Neural progenitor cell (in vitro differentiated cells): ENCODE measurements at regions not wholly inside any gene's neighbourhood (a gene's known extent, or its start where the extent isn't known, plus 50 kb on each side); places are given as distances from the start of the nearest gene placed in this dataset.

ENCODE experiments used
- DNase-seq: peaks from one replicate; pipeline ENCODE4 v3.0.0-alpha.2; 2016; ENCODE audit warnings: low spot score
- H2AFZ ChIP-seq: fragments of 200-600 bp; sonication (generic); replicated peaks from 2 replicates; pipeline ENCODE4 v1.6.1; 2016; ENCODE audit warnings: antibody characterized with exemption
- H3F3A ChIP-seq: fragments of 200-600 bp; sonication (generic); 2 replicates; pipeline ENCODE4 v1.6.1; 2016; ENCODE audit warnings: antibody characterized with exemption, low read depth
- H3K27ac ChIP-seq: fragments of 200-600 bp; sonication (generic); 2 replicates; pipeline ENCODE4 v1.5.1; 2016; ENCODE audit warnings: mild to moderate bottlenecking
- H3K27me3 ChIP-seq: fragments of 200-600 bp; sonication (generic); 2 replicates; pipeline ENCODE4 v1.6.1; 2016; ENCODE audit warnings: mild to moderate bottlenecking, moderate library complexity
- H3K36me3 ChIP-seq: fragments of 200-600 bp; sonication (generic); 2 replicates; pipeline ENCODE4 v1.5.1; 2016
- H3K4me1 ChIP-seq: fragments of 200-600 bp; sonication (generic); 2 replicates; pipeline ENCODE4 v1.6.1; 2016; ENCODE audit warnings: mixed run types
- H3K4me2 ChIP-seq: fragments of 200-600 bp; sonication (generic); 2 replicates; pipeline ENCODE4 v1.6.1; 2016
- H3K4me3 ChIP-seq: fragments of 200-600 bp; sonication (generic); 2 replicates; pipeline ENCODE4 v1.5.1; 2016
- H3K79me2 ChIP-seq: fragments of 200-600 bp; sonication (generic); 2 replicates; pipeline ENCODE4 v1.6.1; 2016; ENCODE audit warnings: low read depth
- H3K9ac ChIP-seq: fragments of 200-600 bp; sonication (generic); 2 replicates; pipeline ENCODE4 v1.6.1; 2016
- H3K9me3 ChIP-seq: fragments of 200-600 bp; sonication (generic); 2 replicates; pipeline ENCODE4 v1.5.1; 2016; ENCODE audit warnings: low read depth
- H4K20me1 ChIP-seq: fragments of 200-600 bp; sonication (generic); 2 replicates; pipeline ENCODE4 v1.6.1; 2016; ENCODE audit warnings: low read depth
- H3K27ac Mint-ChIP-seq: 3 replicates; pipeline ENCODE4 v1.8.0; 2021; ENCODE audit warnings: mixed read lengths
- H3K27me3 Mint-ChIP-seq: 2 replicates; pipeline ENCODE4 v1.8.0; 2022; ENCODE audit warnings: low read depth, mild to moderate bottlenecking, inconsistent platforms, moderate library complexity, mixed read lengths; ENCODE audit not compliant: insufficient read depth
- H3K36me3 Mint-ChIP-seq: 3 replicates; pipeline ENCODE4 v1.8.0; 2021; ENCODE audit warnings: mixed read lengths
- H3K4me1 Mint-ChIP-seq: 3 replicates; pipeline ENCODE4 v1.8.0; 2021; ENCODE audit warnings: mixed read lengths
- H3K4me3 Mint-ChIP-seq: 3 replicates; pipeline ENCODE4 v1.8.0; 2021; ENCODE audit warnings: mild to moderate bottlenecking, moderate library complexity, mixed read lengths
- H3K9me3 Mint-ChIP-seq: 3 replicates; pipeline ENCODE4 v1.8.0; 2020; ENCODE audit warnings: mixed read lengths
- EZH2 ChIP-seq: fragments of 200-600 bp; sonication (generic); IDR thresholded peaks from 2 replicates; pipeline ENCODE4 v1.6.1; 2017; ENCODE audit warnings: antibody characterized with exemption, mild to moderate bottlenecking, moderate library complexity
- EZH2phosphoT487 ChIP-seq: fragments of 200-600 bp; sonication (generic); IDR thresholded peaks from 2 replicates; pipeline ENCODE4 v1.6.1; 2017; ENCODE audit warnings: antibody characterized with exemption
- TF ChIP-seq, protein P1 (sequence below): fragments of 200-600 bp; sonication (generic); IDR thresholded peaks from 2 replicates; pipeline ENCODE4 v1.5.1; 2017; ENCODE audit warnings: antibody characterized with exemption, mild to moderate bottlenecking

DNA sequence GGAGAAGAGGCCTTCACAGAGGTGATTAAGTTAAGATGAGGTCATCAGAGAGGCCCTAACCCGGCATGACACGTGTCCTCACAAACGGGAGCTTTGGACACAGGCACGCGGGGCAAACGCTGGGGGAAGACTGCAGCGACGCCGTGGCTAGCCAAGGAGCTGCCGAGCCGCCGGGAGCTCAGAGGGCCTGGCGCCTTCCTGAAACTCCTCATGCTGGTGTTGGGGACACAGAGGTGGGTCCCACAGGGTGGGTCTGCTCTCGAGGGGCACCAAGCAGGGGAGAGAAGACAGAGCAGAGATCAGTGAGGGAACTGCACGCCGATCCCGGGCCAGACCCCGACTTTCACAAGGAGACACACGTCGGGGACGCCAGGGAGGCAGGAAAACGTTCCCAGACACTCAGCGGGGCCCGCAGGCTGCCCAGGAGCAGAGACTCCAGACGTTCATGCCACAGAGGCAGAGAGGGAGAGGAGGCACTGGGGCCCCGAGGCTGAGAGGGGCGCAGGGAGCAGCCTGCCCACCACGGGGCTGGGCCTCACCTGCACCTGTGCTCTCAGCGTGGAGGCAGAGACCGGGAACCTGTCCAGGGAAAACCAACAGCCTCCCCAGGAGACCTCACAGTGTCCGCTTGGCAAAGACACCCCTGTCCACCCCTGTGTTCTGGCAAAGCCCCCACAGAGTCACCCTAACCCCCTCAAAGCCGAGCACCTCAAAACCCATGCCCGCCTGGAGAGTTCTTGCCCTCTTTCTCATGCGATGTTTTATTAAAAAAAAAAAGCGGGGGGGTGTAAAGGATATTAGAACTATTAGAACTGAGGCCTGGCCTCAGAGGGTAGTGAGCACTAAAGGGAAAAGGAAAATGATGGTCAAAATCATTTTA, 103.8 kb downstream of the PDGFA start:
- DNase-seq, result no peak
- Histone ChIP-seq H3K9me3 (no peaks in the 10 kb centered on the region), H2AFZ (no peak overlapping the region), H3K4me2 (no peak overlapping the region), H3K36me3 (no peaks in the 10 kb centered on the region), H3F3A (no peaks in the 10 kb centered on the region), H3K4me3 (no peak overlapping the region), H4K20me1 (no peaks in the 10 kb centered on the region), H3K9ac (no peak overlapping the region), H3K79me2 (no peaks in the 10 kb centered on the region), H3K27ac (no peak overlapping the region), H3K27me3 (no peaks in the 10 kb centered on the region), H3K4me1 (no peaks in the 10 kb centered on the region)
- peaks cover 10% of the 10 kb centered on the region for H3K9me3 Mint-ChIP-seq
- H3K27ac Mint-ChIP-seq, result no peak overlapping the region
- H3K4me3 Mint-ChIP-seq, result no peak overlapping the region
- TF ChIP-seq, protein P1, sequence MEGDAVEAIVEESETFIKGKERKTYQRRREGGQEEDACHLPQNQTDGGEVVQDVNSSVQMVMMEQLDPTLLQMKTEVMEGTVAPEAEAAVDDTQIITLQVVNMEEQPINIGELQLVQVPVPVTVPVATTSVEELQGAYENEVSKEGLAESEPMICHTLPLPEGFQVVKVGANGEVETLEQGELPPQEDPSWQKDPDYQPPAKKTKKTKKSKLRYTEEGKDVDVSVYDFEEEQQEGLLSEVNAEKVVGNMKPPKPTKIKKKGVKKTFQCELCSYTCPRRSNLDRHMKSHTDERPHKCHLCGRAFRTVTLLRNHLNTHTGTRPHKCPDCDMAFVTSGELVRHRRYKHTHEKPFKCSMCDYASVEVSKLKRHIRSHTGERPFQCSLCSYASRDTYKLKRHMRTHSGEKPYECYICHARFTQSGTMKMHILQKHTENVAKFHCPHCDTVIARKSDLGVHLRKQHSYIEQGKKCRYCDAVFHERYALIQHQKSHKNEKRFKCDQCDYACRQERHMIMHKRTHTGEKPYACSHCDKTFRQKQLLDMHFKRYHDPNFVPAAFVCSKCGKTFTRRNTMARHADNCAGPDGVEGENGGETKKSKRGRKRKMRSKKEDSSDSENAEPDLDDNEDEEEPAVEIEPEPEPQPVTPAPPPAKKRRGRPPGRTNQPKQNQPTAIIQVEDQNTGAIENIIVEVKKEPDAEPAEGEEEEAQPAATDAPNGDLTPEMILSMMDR, result no peak
- no peak for TF ChIP-seq EZH2
- no peak for TF ChIP-seq EZH2phosphoT487
- peaks cover 2% of the 10 kb centered on the region for H3K36me3 Mint-ChIP-seq
- H3K4me1 Mint-ChIP-seq, result no peaks in the 10 kb centered on the region
- H3K27me3 Mint-ChIP-seq, result peaks cover 9% of the 10 kb centered on the region

DNA sequence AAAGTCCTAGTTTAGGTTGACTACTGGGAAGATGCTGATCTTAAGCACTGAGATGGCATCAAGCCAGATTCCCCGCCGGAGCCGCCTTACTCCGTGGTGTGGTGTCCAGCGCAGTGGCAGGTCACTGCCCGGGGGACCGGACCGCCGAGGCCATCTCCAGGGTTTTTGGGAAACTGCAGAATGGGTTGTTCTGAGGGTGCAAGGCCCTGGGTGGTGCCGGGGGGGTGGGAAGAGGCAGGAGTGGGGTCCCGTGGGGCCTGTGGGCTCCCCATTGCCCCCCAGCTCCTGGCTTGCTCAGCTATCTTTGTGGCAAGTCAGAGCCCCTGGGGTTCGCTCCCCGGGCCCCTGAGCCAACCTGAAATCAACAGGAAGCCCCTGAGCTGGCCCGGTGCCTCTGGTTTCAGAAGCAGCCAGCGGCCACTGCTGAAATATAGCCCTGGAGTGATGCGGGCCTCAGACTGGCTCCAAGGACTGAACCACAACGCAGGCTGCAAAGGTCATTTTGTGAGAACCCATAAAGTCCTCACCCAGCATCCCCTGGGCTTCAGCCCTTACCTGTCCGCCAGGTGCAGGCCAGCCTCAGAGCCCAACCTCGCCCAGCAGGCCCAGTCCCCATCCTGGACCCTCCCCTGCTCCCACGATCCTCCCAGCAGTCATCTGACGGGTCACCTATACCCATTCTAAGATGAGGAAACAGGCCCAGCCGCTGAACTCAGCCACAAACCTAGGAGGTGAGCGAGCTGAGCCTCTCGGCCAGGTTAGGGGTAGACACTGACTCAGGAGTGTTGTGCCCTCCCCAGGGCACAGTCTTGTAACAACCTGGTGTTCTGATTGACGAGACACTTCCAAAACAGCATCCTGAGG, 102.7 kb downstream of the PDGFA start:
- Histone ChIP-seq H3K27ac (no peak overlapping the region), H3K27me3 (no peaks in the 10 kb centered on the region), H3F3A (no peaks in the 10 kb centered on the region), H3K4me3 (no peak overlapping the region), H3K9me3 (no peaks in the 10 kb centered on the region), H3K4me1 (no peaks in the 10 kb centered on the region), H3K36me3 (no peaks in the 10 kb centered on the region), H3K9ac (no peak overlapping the region), H3K4me2 (no peak overlapping the region), H2AFZ (no peak overlapping the region), H3K79me2 (no peaks in the 10 kb centered on the region), H4K20me1 (no peaks in the 10 kb centered on the region)
- TF ChIP-seq, protein P1, result no peak
- TF ChIP-seq EZH2 (no peak), EZH2phosphoT487 (no peak)
- Mint-ChIP-seq H3K27me3 (peaks cover 9% of the 10 kb centered on the region), H3K9me3 (peaks cover 10% of the 10 kb centered on the region), H3K36me3 (peaks cover 2% of the 10 kb centered on the region), H3K27ac (no peak overlapping the region), H3K4me3 (no peak overlapping the region), H3K4me1 (no peaks in the 10 kb centered on the region)
- no peak for DNase-seq

DNA sequence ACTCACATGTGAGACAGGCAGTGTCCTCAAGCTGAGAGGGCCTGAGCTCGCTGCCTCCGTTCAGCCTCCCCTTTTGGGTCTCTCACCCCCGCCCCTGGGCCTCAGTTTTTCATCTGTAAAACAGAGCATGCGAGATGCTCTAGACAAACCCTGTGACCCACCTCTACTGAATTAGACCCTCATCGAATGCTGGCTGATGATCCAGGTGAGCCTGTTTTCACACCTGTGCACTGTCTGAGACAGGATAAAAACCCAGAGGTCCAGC, 102.1 kb downstream of the PDGFA start:
- Histone ChIP-seq H3K27ac (no peak overlapping the region), H3K79me2 (no peaks in the 10 kb centered on the region), H3K4me2 (no peak overlapping the region), H4K20me1 (no peaks in the 10 kb centered on the region), H2AFZ (no peak overlapping the region), H3K9me3 (no peaks in the 10 kb centered on the region), H3K27me3 (no peaks in the 10 kb centered on the region), H3K36me3 (no peaks in the 10 kb centered on the region), H3K9ac (no peak overlapping the region), H3K4me3 (no peak overlapping the region), H3K4me1 (no peaks in the 10 kb centered on the region), H3F3A (no peaks in the 10 kb centered on the region)
- peaks cover 5% of the 10 kb centered on the region for H3K27me3 Mint-ChIP-seq
- H3K27ac Mint-ChIP-seq, result no peak overlapping the region
- peaks cover 10% of the 10 kb centered on the region for H3K9me3 Mint-ChIP-seq
- DNase-seq, result no peak
- no peak overlapping the region for H3K4me3 Mint-ChIP-seq
- H3K4me1 Mint-ChIP-seq, result no peaks in the 10 kb centered on the region
- TF ChIP-seq, protein P1, result no peak
- TF ChIP-seq EZH2phosphoT487, result no peak
- TF ChIP-seq EZH2, result no peak
- peaks cover 2% of the 10 kb centered on the region for H3K36me3 Mint-ChIP-seq
